Uterus (tissue), 2 donors: ENCODE measurements at regions not wholly inside any gene's neighbourhood (a gene's known extent, or its start where the extent isn't known, plus 50 kb on each side); places are given as distances from the start of the nearest gene placed in this dataset.

Experiments used
- POLR2A ChIP-seq, 2 donors: fragments of 450-650 bp; IDR thresholded peaks; one replicate each; pipeline ENCODE4 v1.6.1; 2016; ENCODE audit warnings: antibody characterized with exemption in 2 of 2, mild to moderate bottlenecking in 1 of 2, moderate library complexity in 1 of 2
- TF ChIP-seq, protein P1 (sequence below), 4 experiments: fragments of 200-600 bp in 2 of 4; fragments of 450-650 bp in 2 of 4; sonication (generic) in 2 of 4; IDR thresholded peaks; one replicate each; pipeline ENCODE4 v1.5.1; 2016 to 2019; ENCODE audit warnings: antibody characterized with exemption in 4 of 4, mild to moderate bottlenecking in 2 of 4, moderate library complexity in 1 of 4

DNA sequence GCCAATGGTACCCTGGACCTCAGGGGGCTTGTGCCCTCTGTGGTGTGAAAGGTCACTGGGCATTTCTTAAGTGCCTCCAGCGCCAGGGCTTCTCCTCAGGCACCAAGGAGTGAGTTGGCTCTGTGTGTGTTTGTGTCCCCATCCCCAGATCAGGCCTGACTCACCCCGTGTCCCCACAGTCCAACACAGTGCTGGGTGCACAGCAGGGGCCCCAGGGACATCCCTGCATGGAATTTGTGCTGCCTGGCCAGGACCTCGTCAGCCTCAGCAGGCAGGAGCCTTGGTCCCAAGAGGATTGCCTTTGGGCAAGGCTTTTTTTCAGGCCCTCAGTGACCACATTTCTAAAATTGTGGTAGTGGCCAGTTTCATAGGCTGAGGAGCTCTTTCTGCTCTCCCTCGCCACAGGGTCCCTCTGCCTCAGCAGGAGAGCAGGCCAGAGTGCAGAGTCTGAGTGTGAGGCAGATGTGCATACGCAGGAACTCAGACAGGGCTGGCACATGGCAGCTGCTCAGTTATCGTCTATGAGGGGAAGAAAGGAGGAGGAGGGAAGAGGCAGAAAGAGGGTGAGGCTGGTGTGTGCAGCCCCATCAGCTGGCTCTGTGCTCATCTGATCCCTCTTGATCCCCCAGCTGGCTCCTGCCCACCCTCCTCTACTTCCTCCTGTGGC is 215.6 kb downstream of the RPLP1 start:
- TF ChIP-seq, protein P1, sequence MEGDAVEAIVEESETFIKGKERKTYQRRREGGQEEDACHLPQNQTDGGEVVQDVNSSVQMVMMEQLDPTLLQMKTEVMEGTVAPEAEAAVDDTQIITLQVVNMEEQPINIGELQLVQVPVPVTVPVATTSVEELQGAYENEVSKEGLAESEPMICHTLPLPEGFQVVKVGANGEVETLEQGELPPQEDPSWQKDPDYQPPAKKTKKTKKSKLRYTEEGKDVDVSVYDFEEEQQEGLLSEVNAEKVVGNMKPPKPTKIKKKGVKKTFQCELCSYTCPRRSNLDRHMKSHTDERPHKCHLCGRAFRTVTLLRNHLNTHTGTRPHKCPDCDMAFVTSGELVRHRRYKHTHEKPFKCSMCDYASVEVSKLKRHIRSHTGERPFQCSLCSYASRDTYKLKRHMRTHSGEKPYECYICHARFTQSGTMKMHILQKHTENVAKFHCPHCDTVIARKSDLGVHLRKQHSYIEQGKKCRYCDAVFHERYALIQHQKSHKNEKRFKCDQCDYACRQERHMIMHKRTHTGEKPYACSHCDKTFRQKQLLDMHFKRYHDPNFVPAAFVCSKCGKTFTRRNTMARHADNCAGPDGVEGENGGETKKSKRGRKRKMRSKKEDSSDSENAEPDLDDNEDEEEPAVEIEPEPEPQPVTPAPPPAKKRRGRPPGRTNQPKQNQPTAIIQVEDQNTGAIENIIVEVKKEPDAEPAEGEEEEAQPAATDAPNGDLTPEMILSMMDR (IDR thresholded peaks at IDR 0.05), result no peak
- TF ChIP-seq POLR2A (IDR thresholded peaks at IDR 0.05), result no peak
